A549 (cell line): ENCODE measurements at regions not wholly inside any gene's neighbourhood (a gene's known extent, or its start where the extent isn't known, plus 50 kb on each side); places are given as distances from the start of the nearest gene placed in this dataset.

ENCODE experiments used
- ATAC-seq, 2 experiments: fragments of 200-7000 bp in 1 of 2; fragments of >200 bp in 1 of 2; cut with Nextera tagmentation in 1 of 2; cut with Tn5 transposase in 1 of 2; 3 replicates each; pipeline versions ENCODE4 v1.8.0 to v1.9.1; 2018 to 2020; ENCODE audit warnings: mild to moderate bottlenecking in 1 of 2, moderate library complexity in 1 of 2
- CTCF ChIA-PET: fragments of 300-600 bp; sonication (Branson Sonifier 250); formaldehyde crosslinking; extraction: SDS; loops from one replicate; lab custom pipeline; 2021; ENCODE audit warnings: antibody characterized with exemption, inconsistent platforms; lab: Yijun Ruan, JAX
- POLR2A ChIA-PET: fragments of 350-600 bp; formaldehyde crosslinking; extraction: SDS; loops from one replicate; lab custom pipeline; 2021; ENCODE audit warnings: antibody characterized with exemption, inconsistent platforms; lab: Yijun Ruan, JAX
- DNase-seq, 2 experiments: peaks; one replicate each; pipeline versions ENCODE4 v3.0.0 to v3.0.0-alpha.2; 2011 to 2016; ENCODE audit warnings: low read depth in 1 of 2, low spot score in 1 of 2
- FAIRE-seq: peaks from 2 replicates; lab custom pipeline; 2011; peaks lifted over from hg19 to GRCh38; lab: Jason Lieb, UNC
- H3K27ac ChIP-seq, 2 experiments: fragments of >200 bp; sonication (Bioruptor Twin); formaldehyde crosslinking; 3 replicates each; pipeline ENCODE4 v1.5.1; 2016 to 2017
- H3K4me1 ChIP-seq: fragments of >200 bp; sonication (Bioruptor Twin); formaldehyde crosslinking; 3 replicates; pipeline ENCODE4 v1.6.1; 2016
- H3K4me2 ChIP-seq: fragments of >200 bp; sonication (Bioruptor Twin); formaldehyde crosslinking; 3 replicates; pipeline ENCODE4 v1.6.1; 2016
- H3K4me3 ChIP-seq: fragments of >200 bp; sonication (Bioruptor Twin); formaldehyde crosslinking; 3 replicates; pipeline ENCODE4 v1.5.1; 2016
- H3K9me3 ChIP-seq: fragments of >200 bp; sonication (Bioruptor Twin); formaldehyde crosslinking; 3 replicates; pipeline ENCODE4 v1.6.1; 2016
- E2F6 ChIP-seq: IDR thresholded peaks from 2 replicates; pipeline ENCODE4 v1.6.1; 2012; ENCODE audit warnings: low read depth, borderline replicate concordance
- ESRRA ChIP-seq: fragments of 150-350 bp; IDR thresholded peaks from 2 replicates; pipeline ENCODE4 v1.6.1; 2014; ENCODE audit warnings: mild to moderate bottlenecking, low read length, borderline replicate concordance
- FOXS1 ChIP-seq: fragments of 250-450 bp; sonication (Bioruptor Pico); IDR thresholded peaks from 2 replicates; pipeline ENCODE4 v1.5.0; 2020; ENCODE audit warnings: mild to moderate bottlenecking, moderate library complexity
- HDAC2 ChIP-seq: fragments of 200-600 bp; sonication (generic); IDR thresholded peaks from 2 replicates; pipeline ENCODE4 v1.6.1; 2016
- HMGXB4 ChIP-seq: fragments of 250-450 bp; sonication (Bioruptor Pico); IDR thresholded peaks from 2 replicates; pipeline ENCODE4 v1.5.0; 2021; ENCODE audit warnings: mild to moderate bottlenecking, moderate library complexity, borderline replicate concordance
- HOXB5 ChIP-seq: fragments of 250-450 bp; sonication (Bioruptor Pico); IDR thresholded peaks from 2 replicates; pipeline ENCODE4 v1.5.0; 2020; ENCODE audit warnings: mild to moderate bottlenecking, moderate library complexity
- JUNB ChIP-seq: fragments of >200 bp; sonication (Bioruptor Twin); formaldehyde crosslinking; IDR thresholded peaks from 2 replicates; pipeline ENCODE4 v1.6.1; 2016
- KDM1A ChIP-seq: fragments of 200-600 bp; sonication (generic); IDR thresholded peaks from 2 replicates; pipeline ENCODE4 v1.6.1; 2016; ENCODE audit warnings: low read depth, mild to moderate bottlenecking
- MAX ChIP-seq: IDR thresholded peaks from 2 replicates; pipeline ENCODE4 v1.6.1; 2012
- NFE2L2 ChIP-seq: fragments of 150-350 bp; conservative IDR thresholded peaks from 2 replicates; pipeline ENCODE4 v1.6.1; 2014; ENCODE audit warnings: low read length
- NPAS2 ChIP-seq: fragments of 250-450 bp; sonication (Bioruptor Pico); IDR thresholded peaks from 2 replicates; pipeline ENCODE4 v1.8.0; 2022; ENCODE audit warnings: mild to moderate bottlenecking, moderate library complexity, borderline replicate concordance
- NR3C1 ChIP-seq: fragments of >200 bp; sonication (Bioruptor Twin); formaldehyde crosslinking; IDR thresholded peaks from 3 replicates; pipeline ENCODE4 v1.6.1; 2017
- PBX3 ChIP-seq: IDR thresholded peaks from 2 replicates; pipeline ENCODE4 v1.6.1; 2012
- PHF8 ChIP-seq: fragments of 200-600 bp; sonication (generic); IDR thresholded peaks from 2 replicates; pipeline ENCODE4 v1.6.1; 2016; ENCODE audit warnings: low read depth, mild to moderate bottlenecking, antibody characterized with exemption, moderate library complexity, borderline replicate concordance
- REST ChIP-seq: fragments of 200-600 bp; sonication (generic); IDR thresholded peaks from 2 replicates; pipeline ENCODE4 v1.6.1; 2016; ENCODE audit warnings: antibody characterized with exemption, mild to moderate bottlenecking, moderate library complexity
- RNF2 ChIP-seq: fragments of 200-600 bp; sonication (generic); IDR thresholded peaks from 2 replicates; pipeline ENCODE4 v1.6.1; 2016; ENCODE audit warnings: low read depth, mild to moderate bottlenecking, antibody characterized with exemption, moderate library complexity, borderline replicate concordance
- ZFP36 ChIP-seq: fragments of 450-650 bp; IDR thresholded peaks from 2 replicates; pipeline ENCODE4 v1.6.1; 2014; ENCODE audit warnings: borderline replicate concordance; ENCODE audit not compliant: partially characterized antibody
- WGBS: methylation state at CpG from one replicate; pipeline ENCODE4 v1.1.6; 2017; ENCODE audit errors: missing lambda C conversion rate; 5-methylcytosine and 5-hydroxymethylcytosine counted together

- no peak for ATAC-seq
- no peak for DNase-seq
- no peak overlapping the region for H3K4me3 ChIP-seq
- ChIA-PET CTCF (no interaction called here), POLR2A (no interaction called here)
- FAIRE-seq, result no peak
- H3K4me1 ChIP-seq, result no peaks in the 10 kb centered on the region
- H3K27ac ChIP-seq, result no peak overlapping the region
- H3K9me3 ChIP-seq, result no peaks in the 10 kb centered on the region
- no CpG with 5 or more reads among the region's 7 CpGs for WGBS
- no peak for TF ChIP-seq NR3C1
- no peak overlapping the region for H3K4me2 ChIP-seq
Measured at GRCh38 chr22:48586799-48587185, 1240.9 kb downstream of the BRD1 start.

- ATAC-seq (no peak), FAIRE-seq (no peak), DNase-seq (no peak)
- Histone ChIP-seq H3K4me1 (no peaks in the 10 kb centered on the region), H3K4me3 (no peak overlapping the region), H3K27ac (no peak overlapping the region), H3K4me2 (no peak overlapping the region), H3K9me3 (no peaks in the 10 kb centered on the region)
- WGBS, result 59% methylated on average over 8 of the region's 21 CpGs
- CTCF ChIA-PET, result no interaction called here
- TF ChIP-seq JUNB (no peak), ESRRA (no peak), E2F6 (no peak), PBX3 (no peak), RNF2 (no peak), NPAS2 (CRISPR knock-in tag) (no peak), HOXB5 (no peak), MAX (no peak), NFE2L2 (no peak), REST (no peak), ZFP36 (no peak), HMGXB4 (CRISPR knock-in tag) (no peak), HDAC2 (no peak), FOXS1 (CRISPR knock-in tag) (no peak), PHF8 (no peak), KDM1A (no peak)
- POLR2A ChIA-PET, result no interaction called here
Measured at GRCh38 chr22:48585916-48586798, 1241.5 kb downstream of the BRD1 start.
